ENCODE measurements at regions not wholly inside any gene's neighbourhood (a gene's known extent, or its start where the extent isn't known, plus 50 kb on each side); places are given as distances from the start of the nearest gene placed in this dataset.

- H3K9me3 ChIP-seq (ENCODE audit: low read length): no peaks in the 10 kb centered on the region
- H3K27me3 Mint-ChIP-seq: peaks cover 1 to 19% of the 10 kb centered on the region in 2 donors
- H3K9me3 Mint-ChIP-seq: no peaks in the 10 kb centered on the region
- DNase-seq: no peak
- no peaks in the 10 kb centered on the region for H3K27me3 ChIP-seq (ENCODE audit: insufficient read depth, low read length, poor library complexity, severe bottlenecking)
- ChIA-PET CTCF (no interaction called here), POLR2A (no interaction called here)
- H3K36me3 ChIP-seq (ENCODE audit: insufficient read depth, low read length): no peaks in the 10 kb centered on the region
- H3K4me3 ChIP-seq (ENCODE audit: low read length): no peak overlapping the region
- H3K27ac Mint-ChIP-seq: no peak overlapping the region
- H3K27ac ChIP-seq (ENCODE audit: low read depth, low read length): no peak overlapping the region
- no peak overlapping the region for H3K4me3 Mint-ChIP-seq
- peaks cover 10 to 13% (median 11%) of the 10 kb centered on the region in 3 donors for H3K4me1 Mint-ChIP-seq
- H3K36me3 Mint-ChIP-seq: no peaks in the 10 kb centered on the region
- no peaks in the 10 kb centered on the region for H3K4me1 ChIP-seq (ENCODE audit: insufficient read depth, low read length)
Observed at GRCh38 chr6:163745536-163746400, 331.2 kb downstream of the QKI start.

- ChIA-PET CTCF (no interaction called here), POLR2A (no interaction called here)
- Mint-ChIP-seq H3K9me3 (no peaks in the 10 kb centered on the region), H3K36me3 (no peaks in the 10 kb centered on the region), H3K27ac (no peak overlapping the region), H3K4me3 (no peak overlapping the region), H3K4me1 (peaks cover 0 to 3% (median under 1%) of the 10 kb centered on the region in 3 donors), H3K27me3 (peaks cover 1 to 17% of the 10 kb centered on the region in 2 donors)
- Histone ChIP-seq H3K4me1 (ENCODE audit: insufficient read depth, low read length) (no peaks in the 10 kb centered on the region), H3K27me3 (ENCODE audit: insufficient read depth, low read length, poor library complexity, severe bottlenecking) (no peaks in the 10 kb centered on the region), H3K36me3 (ENCODE audit: insufficient read depth, low read length) (no peaks in the 10 kb centered on the region), H3K4me3 (ENCODE audit: low read length) (no peak overlapping the region), H3K27ac (ENCODE audit: low read depth, low read length) (no peak overlapping the region), H3K9me3 (ENCODE audit: low read length) (no peaks in the 10 kb centered on the region)
- no peak for DNase-seq
Observed at GRCh38 chr6:163744256-163744925, 329.9 kb downstream of the QKI start.

- CTCF ChIA-PET: no interaction called here
- Mint-ChIP-seq H3K4me1 (peaks cover 0 to 3% (median 0%) of the 10 kb centered on the region in 3 donors), H3K36me3 (no peaks in the 10 kb centered on the region), H3K27me3 (peaks cover 1 to 13% of the 10 kb centered on the region in 2 donors), H3K27ac (no peak overlapping the region), H3K9me3 (no peaks in the 10 kb centered on the region), H3K4me3 (no peak overlapping the region)
- H3K27me3 ChIP-seq (ENCODE audit: insufficient read depth, low read length, poor library complexity, severe bottlenecking): no peaks in the 10 kb centered on the region
- no peak for DNase-seq
- H3K36me3 ChIP-seq (ENCODE audit: insufficient read depth, low read length): no peaks in the 10 kb centered on the region
- H3K4me3 ChIP-seq (ENCODE audit: low read length): no peak overlapping the region
- H3K9me3 ChIP-seq (ENCODE audit: low read length): no peaks in the 10 kb centered on the region
- POLR2A ChIA-PET: no interaction called here
- no peak overlapping the region for H3K27ac ChIP-seq (ENCODE audit: low read depth, low read length)
- H3K4me1 ChIP-seq (ENCODE audit: insufficient read depth, low read length): no peaks in the 10 kb centered on the region
Observed at GRCh38 chr6:163743796-163744195, 329.3 kb downstream of the QKI start.

GRCh38 chr6:163741743-163742363 lies 327.3 kb downstream of the QKI start:
- H3K27ac ChIP-seq (ENCODE audit: low read depth, low read length): no peak overlapping the region
- no peaks in the 10 kb centered on the region for H3K4me1 ChIP-seq (ENCODE audit: insufficient read depth, low read length)
- no peaks in the 10 kb centered on the region for H3K36me3 ChIP-seq (ENCODE audit: insufficient read depth, low read length)
- H3K9me3 ChIP-seq (ENCODE audit: low read length): no peaks in the 10 kb centered on the region
- ChIA-PET POLR2A (no interaction called here), CTCF (no interaction called here)
- no peaks in the 10 kb centered on the region for H3K27me3 ChIP-seq (ENCODE audit: insufficient read depth, low read length, poor library complexity, severe bottlenecking)
- Mint-ChIP-seq H3K36me3 (no peaks in the 10 kb centered on the region), H3K9me3 (no peaks in the 10 kb centered on the region), H3K27ac (no peak overlapping the region), H3K27me3 (peaks cover 3 to 10% of the 10 kb centered on the region in 2 donors), H3K4me3 (no peak overlapping the region), H3K4me1 (peaks cover 0 to under 1% (median 0%) of the 10 kb centered on the region in 3 donors)
- no peak for DNase-seq
- H3K4me3 ChIP-seq (ENCODE audit: low read length): no peak overlapping the region

GRCh38 chr6:163741342-163741741 lies 326.8 kb downstream of the QKI start:
- Histone ChIP-seq H3K36me3 (ENCODE audit: insufficient read depth, low read length) (no peaks in the 10 kb centered on the region), H3K4me3 (ENCODE audit: low read length) (no peak overlapping the region), H3K4me1 (ENCODE audit: insufficient read depth, low read length) (no peaks in the 10 kb centered on the region), H3K9me3 (ENCODE audit: low read length) (no peaks in the 10 kb centered on the region), H3K27ac (ENCODE audit: low read depth, low read length) (no peak overlapping the region), H3K27me3 (ENCODE audit: insufficient read depth, low read length, poor library complexity, severe bottlenecking) (no peaks in the 10 kb centered on the region)
- ChIA-PET POLR2A (no interaction called here), CTCF (no interaction called here)
- no peaks in the 10 kb centered on the region for H3K4me1 Mint-ChIP-seq
- H3K9me3 Mint-ChIP-seq: no peaks in the 10 kb centered on the region
- DNase-seq: no peak
- no peaks in the 10 kb centered on the region for H3K36me3 Mint-ChIP-seq
- no peak overlapping the region for H3K4me3 Mint-ChIP-seq
- peaks cover 3 to 10% of the 10 kb centered on the region in 2 donors for H3K27me3 Mint-ChIP-seq
- no peak overlapping the region for H3K27ac Mint-ChIP-seq

- H3K9me3 Mint-ChIP-seq: no peaks in the 10 kb centered on the region
- H3K27ac Mint-ChIP-seq: no peak overlapping the region
- POLR2A ChIA-PET: no interaction called here
- CTCF ChIA-PET: no interaction called here
- no peaks in the 10 kb centered on the region for H3K9me3 ChIP-seq (ENCODE audit: low read length)
- no peak overlapping the region for H3K27ac ChIP-seq (ENCODE audit: low read depth, low read length)
- no peaks in the 10 kb centered on the region for H3K36me3 ChIP-seq (ENCODE audit: insufficient read depth, low read length)
- H3K4me3 Mint-ChIP-seq: no peak overlapping the region
- H3K27me3 Mint-ChIP-seq: peaks cover 3 to 6% of the 10 kb centered on the region in 2 donors
- no peak for DNase-seq
- no peaks in the 10 kb centered on the region for H3K4me1 ChIP-seq (ENCODE audit: insufficient read depth, low read length)
- H3K36me3 Mint-ChIP-seq: no peaks in the 10 kb centered on the region
- no peaks in the 10 kb centered on the region for H3K4me1 Mint-ChIP-seq
- no peaks in the 10 kb centered on the region for H3K27me3 ChIP-seq (ENCODE audit: insufficient read depth, low read length, poor library complexity, severe bottlenecking)
- no peak overlapping the region for H3K4me3 ChIP-seq (ENCODE audit: low read length)
Observed at GRCh38 chr6:163739966-163740365, 325.4 kb downstream of the QKI start.

GRCh38 chr6:163739408-163739725 lies 324.8 kb downstream of the QKI start:
- Mint-ChIP-seq H3K27me3 (peaks cover 2 to 10% of the 10 kb centered on the region in 2 donors), H3K36me3 (no peaks in the 10 kb centered on the region), H3K27ac (no peak overlapping the region), H3K4me1 (no peaks in the 10 kb centered on the region), H3K4me3 (no peak overlapping the region), H3K9me3 (no peaks in the 10 kb centered on the region)
- ChIA-PET POLR2A (no interaction called here), CTCF (no interaction called here)
- Histone ChIP-seq H3K9me3 (ENCODE audit: low read length) (no peaks in the 10 kb centered on the region), H3K4me3 (ENCODE audit: low read length) (no peak overlapping the region), H3K4me1 (ENCODE audit: insufficient read depth, low read length) (no peaks in the 10 kb centered on the region), H3K36me3 (ENCODE audit: insufficient read depth, low read length) (no peaks in the 10 kb centered on the region), H3K27me3 (ENCODE audit: insufficient read depth, low read length, poor library complexity, severe bottlenecking) (no peaks in the 10 kb centered on the region), H3K27ac (ENCODE audit: low read depth, low read length) (no peak overlapping the region)
- DNase-seq: no peak

- ChIA-PET CTCF (no interaction called here), POLR2A (no interaction called here)
- Mint-ChIP-seq H3K36me3 (no peaks in the 10 kb centered on the region), H3K27ac (no peak overlapping the region), H3K4me3 (no peak overlapping the region), H3K9me3 (no peaks in the 10 kb centered on the region), H3K27me3 (peaks cover 2 to 10% of the 10 kb centered on the region in 2 donors), H3K4me1 (no peaks in the 10 kb centered on the region)
- Histone ChIP-seq H3K4me3 (ENCODE audit: low read length) (no peak overlapping the region), H3K4me1 (ENCODE audit: insufficient read depth, low read length) (no peaks in the 10 kb centered on the region), H3K27ac (ENCODE audit: low read depth, low read length) (no peak overlapping the region), H3K36me3 (ENCODE audit: insufficient read depth, low read length) (no peaks in the 10 kb centered on the region), H3K27me3 (ENCODE audit: insufficient read depth, low read length, poor library complexity, severe bottlenecking) (no peaks in the 10 kb centered on the region), H3K9me3 (ENCODE audit: low read length) (no peaks in the 10 kb centered on the region)
- DNase-seq: no peak
Observed at GRCh38 chr6:163738725-163739407, 324.3 kb downstream of the QKI start.
